IMR-90 (cell line): ENCODE measurements at regions not wholly inside any gene's neighbourhood (a gene's known extent, or its start where the extent isn't known, plus 50 kb on each side); places are given as distances from the start of the nearest gene placed in this dataset.

Source experiments
- ATAC-seq: fragments of 200-7000 bp; cut with Tn5 transposase; 2 replicates; pipeline ENCODE4 v1.9.1; 2020; ENCODE audit warnings: low read depth, mild to moderate bottlenecking, moderate library complexity
- BruUV-seq: library from RNA; stranded (reverse); fragments of 400-500 nt; replicated peaks from 2 replicates; lab custom pipeline; 2021; lab: Mats Ljungman, UMichigan
- CTCF ChIA-PET: fragments of 300-600 bp; formaldehyde crosslinking; extraction: SDS; loops from one replicate; lab custom pipeline; 2021; ENCODE audit warnings: antibody characterized with exemption; lab: Yijun Ruan, JAX
- POLR2A ChIA-PET: fragments of 300-600 bp; sonication (Branson Sonifier 250); formaldehyde crosslinking; loops from one replicate; lab custom pipeline; 2022; ENCODE audit warnings: antibody characterized with exemption; ENCODE audit not compliant: unreplicated experiment; lab: Charles Lee
- DNase-seq: peaks from one replicate; pipeline ENCODE4 v3.0.0; 2013
- H2AFZ ChIP-seq: replicated peaks from 2 replicates; pipeline ENCODE3; 2013; ENCODE audit warnings: low read length, mild to moderate bottlenecking; ENCODE audit not compliant: poor library complexity
- H2AK5ac ChIP-seq: 2 replicates; pipeline ENCODE4 v1.6.1; 2013; ENCODE audit warnings: low read depth, low read length, inconsistent platforms
- H2AK9ac ChIP-seq: replicated peaks from 2 replicates; pipeline ENCODE3; 2013; ENCODE audit warnings: mild to moderate bottlenecking, low read depth, low read length, moderate library complexity; ENCODE audit not compliant: poor library complexity
- H2BK120ac ChIP-seq: 2 replicates; pipeline ENCODE4 v1.6.1; 2013; ENCODE audit warnings: low read depth, low read length, inconsistent platforms
- H2BK15ac ChIP-seq: 3 replicates; pipeline ENCODE4 v1.6.1; 2013; ENCODE audit warnings: low read depth, low read length, inconsistent platforms
- H2BK20ac ChIP-seq: 2 replicates; pipeline ENCODE4 v1.6.1; 2013; ENCODE audit warnings: low read depth, mild to moderate bottlenecking, inconsistent platforms, low read length, moderate library complexity
- H2BK5ac ChIP-seq: 2 replicates; pipeline ENCODE4 v1.6.1; 2013; ENCODE audit warnings: mild to moderate bottlenecking, low read depth, low read length, inconsistent platforms; ENCODE audit not compliant: poor library complexity, severe bottlenecking
- H3K14ac ChIP-seq: replicated peaks from 2 replicates; pipeline ENCODE4 v1.6.1; 2013; ENCODE audit warnings: low read depth, low read length, inconsistent platforms
- H3K18ac ChIP-seq: 2 replicates; pipeline ENCODE4 v1.6.1; 2013; ENCODE audit warnings: low read depth, low read length, control low read depth
- H3K23ac ChIP-seq: 2 replicates; pipeline ENCODE4 v1.6.1; 2013; ENCODE audit warnings: low read depth, low read length, inconsistent platforms
- H3K27ac ChIP-seq: 2 replicates; pipeline ENCODE4 v1.5.1; 2013; ENCODE audit warnings: mild to moderate bottlenecking, control low read depth, low read length; ENCODE audit not compliant: insufficient read depth
- H3K27me3 ChIP-seq: 2 replicates; pipeline ENCODE4 v1.6.1; 2013; ENCODE audit warnings: low read length; ENCODE audit not compliant: control insufficient read depth, insufficient read depth
- H3K36me3 ChIP-seq: 2 replicates; pipeline ENCODE4 v1.6.1; 2013; ENCODE audit warnings: low read length, mixed read lengths; ENCODE audit not compliant: control insufficient read depth, insufficient read depth
- H3K4ac ChIP-seq: 2 replicates; pipeline ENCODE4 v1.6.1; 2013; ENCODE audit warnings: low read depth, low read length, inconsistent platforms
- H3K4me1 ChIP-seq: 2 replicates; pipeline ENCODE4 v1.6.1; 2013; ENCODE audit warnings: low read length, mixed read lengths; ENCODE audit not compliant: control insufficient read depth, insufficient read depth
- H3K4me2 ChIP-seq: 2 replicates; pipeline ENCODE4 v1.6.1; 2013; ENCODE audit warnings: low read depth, mild to moderate bottlenecking, control low read depth, low read length, moderate library complexity
- H3K4me3 ChIP-seq: 2 replicates; pipeline ENCODE4 v1.5.1; 2013; ENCODE audit warnings: low read depth, mild to moderate bottlenecking, control low read depth, low read length, moderate library complexity; ENCODE audit not compliant: insufficient read depth
- H3K56ac ChIP-seq: 2 replicates; pipeline ENCODE4 v1.6.1; 2013; ENCODE audit warnings: low read length, inconsistent platforms; ENCODE audit not compliant: insufficient read depth; ENCODE audit errors: extremely low read depth
- H3K79me1 ChIP-seq, 2 experiments: 2 replicates each; pipeline ENCODE4 v1.6.1; 2013; ENCODE audit warnings: low read length in 2 of 2, inconsistent platforms in 1 of 2, low read depth in 1 of 2
- H3K9ac ChIP-seq: 2 replicates; pipeline ENCODE4 v1.6.1; 2013; ENCODE audit warnings: low read depth, low read length, control low read depth
- H3K9me1 ChIP-seq: 2 replicates; pipeline ENCODE4 v1.6.1; 2013; ENCODE audit warnings: low read length, inconsistent platforms; ENCODE audit not compliant: insufficient read depth
- H3K9me3 ChIP-seq: 2 replicates; pipeline ENCODE4 v1.6.1; 2013; ENCODE audit warnings: low read length; ENCODE audit not compliant: control insufficient read depth, insufficient read depth
- H4K20me1 ChIP-seq: 2 replicates; pipeline ENCODE4 v1.6.1; 2013; ENCODE audit warnings: low read length, inconsistent platforms; ENCODE audit not compliant: insufficient read depth
- H4K5ac ChIP-seq: 2 replicates; pipeline ENCODE4 v1.6.1; 2013; ENCODE audit warnings: mild to moderate bottlenecking, low read depth, low read length, control low read depth
- H4K8ac ChIP-seq, 2 experiments: 2 replicates each; pipeline ENCODE4 v1.6.1; 2013; ENCODE audit warnings: low read depth in 2 of 2, low read length in 2 of 2, control low read depth in 1 of 2, inconsistent platforms in 1 of 2
- H4K91ac ChIP-seq: 2 replicates; pipeline ENCODE4 v1.6.1; 2013; ENCODE audit warnings: low read depth, low read length, inconsistent platforms; ENCODE audit not compliant: insufficient read depth
- BHLHE40 ChIP-seq: fragments of 150-350 bp; IDR thresholded peaks from 2 replicates; pipeline ENCODE4 v1.6.1; 2016; ENCODE audit warnings: mild to moderate bottlenecking, low read depth, low read length
- CEBPB ChIP-seq: IDR thresholded peaks from 2 replicates; pipeline ENCODE4 v1.6.1; 2012; ENCODE audit warnings: low read depth, low read length, improper control_type of control experiment
- CHD1 ChIP-seq: IDR thresholded peaks from 2 replicates; pipeline ENCODE4 v1.6.1; 2012; ENCODE audit warnings: low read depth, low read length, improper control_type of control experiment
- CTCF ChIP-seq: conservative IDR thresholded peaks from 2 replicates; pipeline ENCODE4 v1.5.1; 2012; ENCODE audit warnings: mild to moderate bottlenecking, low read depth, low read length, improper control_type of control experiment
- FOS ChIP-seq: fragments of 150-350 bp; IDR thresholded peaks from 2 replicates; pipeline ENCODE4 v1.6.1; 2016; ENCODE audit warnings: low read depth, low read length
- MAFK ChIP-seq: IDR thresholded peaks from 2 replicates; pipeline ENCODE4 v1.6.1; 2012; ENCODE audit warnings: low read depth, low read length, improper control_type of control experiment
- MXI1 ChIP-seq: IDR thresholded peaks from 2 replicates; pipeline ENCODE4 v1.6.1; 2012; ENCODE audit warnings: low read depth, mild to moderate bottlenecking, low read length, moderate library complexity, borderline replicate concordance
- POLR2A ChIP-seq: IDR thresholded peaks from 2 replicates; pipeline ENCODE4 v1.6.1; 2012; ENCODE audit warnings: mild to moderate bottlenecking, low read depth, low read length
- RCOR1 ChIP-seq: IDR thresholded peaks from 2 replicates; pipeline ENCODE4 v1.6.1; 2012; ENCODE audit warnings: mild to moderate bottlenecking, low read length, improper control_type of control experiment; ENCODE audit not compliant: insufficient replicate concordance
- RFX5 ChIP-seq: IDR thresholded peaks from 2 replicates; pipeline ENCODE4 v1.8.0; 2012; ENCODE audit warnings: low read depth, mild to moderate bottlenecking, low read length, moderate library complexity
- WGBS, 2 experiments: methylation state at CpG; one replicate each; pipeline versions ENCODE4 v1.1.5 to v1.1.7; 2013; ENCODE audit warnings: missing lambda C conversion rate in 2 of 2; ENCODE audit not compliant: insufficient read length in 1 of 2; ENCODE audit errors: extremely low coverage in 2 of 2; 5-methylcytosine and 5-hydroxymethylcytosine counted together
- dilution Hi-C: fragments of 300-500 bp; cut with HindIII; formaldehyde crosslinking; loops from one replicate; pipeline ENCODE4 v1.14.3; 2018; ENCODE audit warnings: low sequenced_read_pairs; ENCODE audit not compliant: unreplicated experiment
- in situ Hi-C: fragments of 300-500 bp; cut with MboI; formaldehyde crosslinking; loops from 3 replicates; pipeline ENCODE4 v1.14.3; 2019; ENCODE audit warnings: low sequenced_read_pairs, inconsistent platforms, mixed read lengths
- intact Hi-C: fragments of 100-400 bp; cut with micrococcal nuclease; formaldehyde crosslinking; loops from 2 replicates; pipeline ENCODE4 v1.10.0; 2022

GRCh38 chr12:74321381-74321780 is 216.3 kb upstream of the ATXN7L3B start:
- no peak overlapping the region for H3K56ac ChIP-seq
- in situ Hi-C loops = no loop called here
- H2BK120ac ChIP-seq = no peak overlapping the region
- no peak overlapping the region for H2BK15ac ChIP-seq
- no peak overlapping the region for H3K4me3 ChIP-seq
- 67% methylated on average over 1 of the region's 6 CpGs; no CpG with 5 or more reads in 1 of the 2 experiments for WGBS, 2 experiments
- dilution Hi-C loops = no loop called here
- no peak overlapping the region for H2AK5ac ChIP-seq
- no peak overlapping the region for H2BK5ac ChIP-seq
- H3K27ac ChIP-seq = no peak overlapping the region
- H3K36me3 ChIP-seq = no peaks in the 10 kb centered on the region
- H3K18ac ChIP-seq = no peak overlapping the region
- H2AK9ac ChIP-seq = no peak overlapping the region
- H3K79me1 ChIP-seq = no peaks in the 10 kb centered on the region
- intact Hi-C loops = no loop called here
- BruUV-seq = no TSS peak
- no peaks in the 10 kb centered on the region for H3K4me1 ChIP-seq
- H4K5ac ChIP-seq = no peak overlapping the region
- ATAC-seq (no peak), DNase-seq (no peak)
- ChIA-PET POLR2A (no interaction called here), CTCF (no interaction called here)
- peak overlapping the region; percentile 70 for H2AFZ ChIP-seq
- no peak overlapping the region for H4K91ac ChIP-seq
- H3K9me1 ChIP-seq = no peaks in the 10 kb centered on the region
- no peak for TF ChIP-seq RFX5
- no peak for TF ChIP-seq FOS
- TF ChIP-seq CEBPB = no peak
- no peak for TF ChIP-seq RCOR1
- no peak for TF ChIP-seq CHD1
- TF ChIP-seq MAFK = no peak
- no peak for TF ChIP-seq MXI1
- TF ChIP-seq BHLHE40 = no peak
- no peak for TF ChIP-seq CTCF
- TF ChIP-seq POLR2A = no peak
- H3K9me3 ChIP-seq = peaks cover 2% of the 10 kb centered on the region; the same call in 1 of the 2 replicates
- no peak overlapping the region for H3K4ac ChIP-seq
- H4K8ac ChIP-seq = no peak overlapping the region
- no peak overlapping the region for H3K14ac ChIP-seq
- H3K9ac ChIP-seq = no peak overlapping the region
- no peaks in the 10 kb centered on the region for H3K27me3 ChIP-seq
- H3K4me2 ChIP-seq = no peak overlapping the region
- no peak overlapping the region for H2BK20ac ChIP-seq
- no peak overlapping the region for H3K23ac ChIP-seq
- no peaks in the 10 kb centered on the region for H4K20me1 ChIP-seq
